ENCODE measurements at regions not wholly inside any gene's neighbourhood (a gene's known extent, or its start where the extent isn't known, plus 50 kb on each side); places are given as distances from the start of the nearest gene placed in this dataset.

- no peaks in the 10 kb centered on the region for H3K9me3 ChIP-seq (ENCODE audit: control insufficient read depth, insufficient read depth, low read length)
- no peak overlapping the region for H3K27ac ChIP-seq (ENCODE audit: low read depth, low read length)
- H3K9me2 ChIP-seq (replicated peaks; ENCODE audit: control insufficient read depth, low read length), result no peaks in the 10 kb centered on the region
- H3K4me1 ChIP-seq (ENCODE audit: control insufficient read depth, low read length), result peaks cover 14% of the 10 kb centered on the region
- no peaks in the 10 kb centered on the region for H3K79me2 ChIP-seq (ENCODE audit: control insufficient read depth, low read length)
- no peaks in the 10 kb centered on the region for H3K27me3 ChIP-seq (ENCODE audit: control insufficient read depth, low read length)
- H3K36me3 ChIP-seq (ENCODE audit: control insufficient read depth, low read length), result no peaks in the 10 kb centered on the region
- H3K4me2 ChIP-seq (ENCODE audit: low read length), result no peak overlapping the region
- no peak overlapping the region for H3K4me3 ChIP-seq (ENCODE audit: low read length)
- TF ChIP-seq CTCF (IDR thresholded peaks at IDR 0.05; ENCODE audit: low read depth, low read length, poor library complexity, severe bottlenecking) (no peak), EZH2phosphoT487 (IDR thresholded peaks at IDR 0.05; ENCODE audit: borderline replicate concordance, low read length) (no peak)
- H4K20me1 ChIP-seq (ENCODE audit: control insufficient read depth, insufficient read depth, low read depth, low read length), result no peaks in the 10 kb centered on the region
- no peaks in the 10 kb centered on the region for H3F3A ChIP-seq (ENCODE audit: control insufficient read depth, insufficient read depth)
Observed at GRCh38 chr1:60390593-60391282, 317.2 kb upstream of the C1orf87 start.

GRCh38 chr1:60388092-60388987, 314.8 kb upstream of the C1orf87 start:
- H3K4me2 ChIP-seq (ENCODE audit: low read length), result no peak overlapping the region
- H3K27ac ChIP-seq (ENCODE audit: low read depth, low read length), result no peak overlapping the region
- no peaks in the 10 kb centered on the region for H4K20me1 ChIP-seq (ENCODE audit: control insufficient read depth, insufficient read depth, low read depth, low read length)
- H3K27me3 ChIP-seq (ENCODE audit: control insufficient read depth, low read length), result no peaks in the 10 kb centered on the region
- no peaks in the 10 kb centered on the region for H3K36me3 ChIP-seq (ENCODE audit: control insufficient read depth, low read length)
- TF ChIP-seq CTCF (IDR thresholded peaks at IDR 0.05; ENCODE audit: low read depth, low read length, poor library complexity, severe bottlenecking), result no peak
- no peak for TF ChIP-seq EZH2phosphoT487 (IDR thresholded peaks at IDR 0.05; ENCODE audit: borderline replicate concordance, low read length)
- no peaks in the 10 kb centered on the region for H3F3A ChIP-seq (ENCODE audit: control insufficient read depth, insufficient read depth)
- H3K79me2 ChIP-seq (ENCODE audit: control insufficient read depth, low read length), result no peaks in the 10 kb centered on the region
- no peaks in the 10 kb centered on the region; the same call in 1 of the 2 replicates for H3K4me1 ChIP-seq (ENCODE audit: control insufficient read depth, low read length)
- H3K9me3 ChIP-seq (ENCODE audit: control insufficient read depth, insufficient read depth, low read length), result no peaks in the 10 kb centered on the region
- no peak overlapping the region for H3K4me3 ChIP-seq (ENCODE audit: low read length)
- H3K9me2 ChIP-seq (replicated peaks; ENCODE audit: control insufficient read depth, low read length), result no peaks in the 10 kb centered on the region

GRCh38 chr1:60387175-60387574, 313.6 kb upstream of the C1orf87 start:
- H3K9me3 ChIP-seq (ENCODE audit: control insufficient read depth, insufficient read depth, low read length), result no peaks in the 10 kb centered on the region
- H3K27me3 ChIP-seq (ENCODE audit: control insufficient read depth, low read length), result no peaks in the 10 kb centered on the region
- H3F3A ChIP-seq (ENCODE audit: control insufficient read depth, insufficient read depth), result no peaks in the 10 kb centered on the region
- no peak overlapping the region for H3K4me3 ChIP-seq (ENCODE audit: low read length)
- H3K9me2 ChIP-seq (replicated peaks; ENCODE audit: control insufficient read depth, low read length), result no peaks in the 10 kb centered on the region
- H3K79me2 ChIP-seq (ENCODE audit: control insufficient read depth, low read length), result no peaks in the 10 kb centered on the region
- H3K36me3 ChIP-seq (ENCODE audit: control insufficient read depth, low read length), result no peaks in the 10 kb centered on the region
- no peak overlapping the region for H3K4me2 ChIP-seq (ENCODE audit: low read length)
- H4K20me1 ChIP-seq (ENCODE audit: control insufficient read depth, insufficient read depth, low read depth, low read length), result no peaks in the 10 kb centered on the region
- no peak overlapping the region for H3K27ac ChIP-seq (ENCODE audit: low read depth, low read length)
- H3K4me1 ChIP-seq (ENCODE audit: control insufficient read depth, low read length), result no peaks in the 10 kb centered on the region; the same call in 1 of the 2 replicates
- TF ChIP-seq EZH2phosphoT487 (IDR thresholded peaks at IDR 0.05; ENCODE audit: borderline replicate concordance, low read length) (no peak), CTCF (IDR thresholded peaks at IDR 0.05; ENCODE audit: low read depth, low read length, poor library complexity, severe bottlenecking) (no peak)

Measured in DOHH2 (cell line).